ENCODE measurements at regions not wholly inside any gene's neighbourhood (a gene's known extent, or its start where the extent isn't known, plus 50 kb on each side); places are given as distances from the start of the nearest gene placed in this dataset.

DNA sequence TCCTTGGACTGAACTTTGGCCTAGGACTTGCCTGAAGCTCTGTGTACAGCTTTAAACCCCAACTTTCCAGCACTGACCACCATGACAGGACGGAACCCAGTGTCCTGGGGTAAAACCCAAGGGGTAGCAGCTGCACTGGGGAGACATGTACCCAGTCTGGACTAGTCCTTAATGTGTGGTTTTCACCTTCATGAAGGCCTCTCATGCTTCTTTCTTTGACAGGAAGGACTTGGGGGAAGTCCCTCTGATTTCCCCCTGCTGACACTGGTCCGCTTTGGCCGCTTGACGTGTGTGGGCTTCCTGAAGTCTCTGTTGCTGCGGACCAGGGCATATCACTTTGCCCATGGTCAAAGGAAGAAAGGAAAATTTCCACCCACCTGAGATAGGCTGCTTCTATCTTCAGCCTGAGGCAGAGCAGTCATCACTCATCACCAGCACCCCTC is 66.3 kb upstream of the PRDX6 start (continued):
- TF ChIP-seq, protein P1, sequence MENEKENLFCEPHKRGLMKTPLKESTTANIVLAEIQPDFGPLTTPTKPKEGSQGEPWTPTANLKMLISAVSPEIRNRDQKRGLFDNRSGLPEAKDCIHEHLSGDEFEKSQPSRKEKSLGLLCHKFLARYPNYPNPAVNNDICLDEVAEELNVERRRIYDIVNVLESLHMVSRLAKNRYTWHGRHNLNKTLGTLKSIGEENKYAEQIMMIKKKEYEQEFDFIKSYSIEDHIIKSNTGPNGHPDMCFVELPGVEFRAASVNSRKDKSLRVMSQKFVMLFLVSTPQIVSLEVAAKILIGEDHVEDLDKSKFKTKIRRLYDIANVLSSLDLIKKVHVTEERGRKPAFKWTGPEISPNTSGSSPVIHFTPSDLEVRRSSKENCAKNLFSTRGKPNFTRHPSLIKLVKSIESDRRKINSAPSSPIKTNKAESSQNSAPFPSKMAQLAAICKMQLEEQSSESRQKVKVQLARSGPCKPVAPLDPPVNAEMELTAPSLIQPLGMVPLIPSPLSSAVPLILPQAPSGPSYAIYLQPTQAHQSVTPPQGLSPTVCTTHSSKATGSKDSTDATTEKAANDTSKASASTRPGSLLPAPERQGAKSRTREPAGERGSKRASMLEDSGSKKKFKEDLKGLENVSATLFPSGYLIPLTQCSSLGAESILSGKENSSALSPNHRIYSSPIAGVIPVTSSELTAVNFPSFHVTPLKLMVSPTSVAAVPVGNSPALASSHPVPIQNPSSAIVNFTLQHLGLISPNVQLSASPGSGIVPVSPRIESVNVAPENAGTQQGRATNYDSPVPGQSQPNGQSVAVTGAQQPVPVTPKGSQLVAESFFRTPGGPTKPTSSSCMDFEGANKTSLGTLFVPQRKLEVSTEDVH (IDR thresholded peaks at IDR 0.05; ENCODE audit: low read depth, partially characterized antibody) = no peak
- TF ChIP-seq, protein P2, sequence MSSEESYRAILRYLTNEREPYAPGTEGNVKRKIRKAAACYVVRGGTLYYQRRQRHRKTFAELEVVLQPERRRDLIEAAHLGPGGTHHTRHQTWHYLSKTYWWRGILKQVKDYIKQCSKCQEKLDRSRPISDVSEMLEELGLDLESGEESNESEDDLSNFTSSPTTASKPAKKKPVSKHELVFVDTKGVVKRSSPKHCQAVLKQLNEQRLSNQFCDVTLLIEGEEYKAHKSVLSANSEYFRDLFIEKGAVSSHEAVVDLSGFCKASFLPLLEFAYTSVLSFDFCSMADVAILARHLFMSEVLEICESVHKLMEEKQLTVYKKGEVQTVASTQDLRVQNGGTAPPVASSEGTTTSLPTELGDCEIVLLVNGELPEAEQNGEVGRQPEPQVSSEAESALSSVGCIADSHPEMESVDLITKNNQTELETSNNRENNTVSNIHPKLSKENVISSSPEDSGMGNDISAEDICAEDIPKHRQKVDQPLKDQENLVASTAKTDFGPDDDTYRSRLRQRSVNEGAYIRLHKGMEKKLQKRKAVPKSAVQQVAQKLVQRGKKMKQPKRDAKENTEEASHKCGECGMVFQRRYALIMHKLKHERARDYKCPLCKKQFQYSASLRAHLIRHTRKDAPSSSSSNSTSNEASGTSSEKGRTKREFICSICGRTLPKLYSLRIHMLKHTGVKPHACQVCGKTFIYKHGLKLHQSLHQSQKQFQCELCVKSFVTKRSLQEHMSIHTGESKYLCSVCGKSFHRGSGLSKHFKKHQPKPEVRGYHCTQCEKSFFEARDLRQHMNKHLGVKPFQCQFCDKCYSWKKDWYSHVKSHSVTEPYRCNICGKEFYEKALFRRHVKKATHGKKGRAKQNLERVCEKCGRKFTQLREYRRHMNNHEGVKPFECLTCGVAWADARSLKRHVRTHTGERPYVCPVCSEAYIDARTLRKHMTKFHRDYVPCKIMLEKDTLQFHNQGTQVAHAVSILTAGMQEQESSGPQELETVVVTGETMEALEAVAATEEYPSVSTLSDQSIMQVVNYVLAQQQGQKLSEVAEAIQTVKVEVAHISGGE (CRISPR knock-in tag; IDR thresholded peaks at IDR 0.05) = no peak
- TF ChIP-seq POLR2AphosphoS5 (IDR thresholded peaks at IDR 0.05; ENCODE audit: low read length) (peak; percentile 90), PAX8 (IDR thresholded peaks at IDR 0.05) (no peak), JUNB (IDR thresholded peaks at IDR 0.05) (no peak; the same call in 1 of the 2 replicates), ZNF622 (IDR thresholded peaks at IDR 0.05) (no peak), FOXM1 (IDR thresholded peaks at IDR 0.05; ENCODE audit: low read depth, low read length) (no peak), BCL11A (IDR thresholded peaks at IDR 0.05; ENCODE audit: low read depth, low read length) (peak; percentile 59; the same call in 1 of the 2 replicates), MYC (IDR thresholded peaks at IDR 0.05; ENCODE audit: insufficient read depth, insufficient read length, insufficient replicate concordance, low read length, severe bottlenecking) (no peak), EGR1 (IDR thresholded peaks at IDR 0.05; ENCODE audit: borderline replicate concordance in 1 of 2, low read depth in 2 of 2, low read length in 2 of 2) (no peak), PAX5 (IDR thresholded peaks at IDR 0.05; ENCODE audit: borderline replicate concordance, low read depth, low read length) (peak; percentile 82)
- TF ChIP-seq, protein P3, sequence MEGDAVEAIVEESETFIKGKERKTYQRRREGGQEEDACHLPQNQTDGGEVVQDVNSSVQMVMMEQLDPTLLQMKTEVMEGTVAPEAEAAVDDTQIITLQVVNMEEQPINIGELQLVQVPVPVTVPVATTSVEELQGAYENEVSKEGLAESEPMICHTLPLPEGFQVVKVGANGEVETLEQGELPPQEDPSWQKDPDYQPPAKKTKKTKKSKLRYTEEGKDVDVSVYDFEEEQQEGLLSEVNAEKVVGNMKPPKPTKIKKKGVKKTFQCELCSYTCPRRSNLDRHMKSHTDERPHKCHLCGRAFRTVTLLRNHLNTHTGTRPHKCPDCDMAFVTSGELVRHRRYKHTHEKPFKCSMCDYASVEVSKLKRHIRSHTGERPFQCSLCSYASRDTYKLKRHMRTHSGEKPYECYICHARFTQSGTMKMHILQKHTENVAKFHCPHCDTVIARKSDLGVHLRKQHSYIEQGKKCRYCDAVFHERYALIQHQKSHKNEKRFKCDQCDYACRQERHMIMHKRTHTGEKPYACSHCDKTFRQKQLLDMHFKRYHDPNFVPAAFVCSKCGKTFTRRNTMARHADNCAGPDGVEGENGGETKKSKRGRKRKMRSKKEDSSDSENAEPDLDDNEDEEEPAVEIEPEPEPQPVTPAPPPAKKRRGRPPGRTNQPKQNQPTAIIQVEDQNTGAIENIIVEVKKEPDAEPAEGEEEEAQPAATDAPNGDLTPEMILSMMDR (IDR thresholded peaks at IDR 0.05 in 2 of 3, conservative IDR thresholded peaks at IDR 0.05 in 1 of 3; ENCODE audit: control insufficient read depth in 2 of 3, extremely low read depth in 1 of 3, insufficient read depth in 1 of 3, low read depth in 3 of 3, low read length in 3 of 3) = no peak
- TF ChIP-seq, protein P4, sequence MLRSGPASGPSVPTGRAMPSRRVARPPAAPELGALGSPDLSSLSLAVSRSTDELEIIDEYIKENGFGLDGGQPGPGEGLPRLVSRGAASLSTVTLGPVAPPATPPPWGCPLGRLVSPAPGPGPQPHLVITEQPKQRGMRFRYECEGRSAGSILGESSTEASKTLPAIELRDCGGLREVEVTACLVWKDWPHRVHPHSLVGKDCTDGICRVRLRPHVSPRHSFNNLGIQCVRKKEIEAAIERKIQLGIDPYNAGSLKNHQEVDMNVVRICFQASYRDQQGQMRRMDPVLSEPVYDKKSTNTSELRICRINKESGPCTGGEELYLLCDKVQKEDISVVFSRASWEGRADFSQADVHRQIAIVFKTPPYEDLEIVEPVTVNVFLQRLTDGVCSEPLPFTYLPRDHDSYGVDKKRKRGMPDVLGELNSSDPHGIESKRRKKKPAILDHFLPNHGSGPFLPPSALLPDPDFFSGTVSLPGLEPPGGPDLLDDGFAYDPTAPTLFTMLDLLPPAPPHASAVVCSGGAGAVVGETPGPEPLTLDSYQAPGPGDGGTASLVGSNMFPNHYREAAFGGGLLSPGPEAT (IDR thresholded peaks at IDR 0.05; ENCODE audit: low read depth) = peak; percentile 94
- TF ChIP-seq, protein P5, sequence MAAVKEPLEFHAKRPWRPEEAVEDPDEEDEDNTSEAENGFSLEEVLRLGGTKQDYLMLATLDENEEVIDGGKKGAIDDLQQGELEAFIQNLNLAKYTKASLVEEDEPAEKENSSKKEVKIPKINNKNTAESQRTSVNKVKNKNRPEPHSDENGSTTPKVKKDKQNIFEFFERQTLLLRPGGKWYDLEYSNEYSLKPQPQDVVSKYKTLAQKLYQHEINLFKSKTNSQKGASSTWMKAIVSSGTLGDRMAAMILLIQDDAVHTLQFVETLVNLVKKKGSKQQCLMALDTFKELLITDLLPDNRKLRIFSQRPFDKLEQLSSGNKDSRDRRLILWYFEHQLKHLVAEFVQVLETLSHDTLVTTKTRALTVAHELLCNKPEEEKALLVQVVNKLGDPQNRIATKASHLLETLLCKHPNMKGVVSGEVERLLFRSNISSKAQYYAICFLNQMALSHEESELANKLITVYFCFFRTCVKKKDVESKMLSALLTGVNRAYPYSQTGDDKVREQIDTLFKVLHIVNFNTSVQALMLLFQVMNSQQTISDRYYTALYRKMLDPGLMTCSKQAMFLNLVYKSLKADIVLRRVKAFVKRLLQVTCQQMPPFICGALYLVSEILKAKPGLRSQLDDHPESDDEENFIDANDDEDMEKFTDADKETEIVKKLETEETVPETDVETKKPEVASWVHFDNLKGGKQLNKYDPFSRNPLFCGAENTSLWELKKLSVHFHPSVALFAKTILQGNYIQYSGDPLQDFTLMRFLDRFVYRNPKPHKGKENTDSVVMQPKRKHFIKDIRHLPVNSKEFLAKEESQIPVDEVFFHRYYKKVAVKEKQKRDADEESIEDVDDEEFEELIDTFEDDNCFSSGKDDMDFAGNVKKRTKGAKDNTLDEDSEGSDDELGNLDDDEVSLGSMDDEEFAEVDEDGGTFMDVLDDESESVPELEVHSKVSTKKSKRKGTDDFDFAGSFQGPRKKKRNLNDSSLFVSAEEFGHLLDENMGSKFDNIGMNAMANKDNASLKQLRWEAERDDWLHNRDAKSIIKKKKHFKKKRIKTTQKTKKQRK (IDR thresholded peaks at IDR 0.05; ENCODE audit: low read depth, low read length) = no peak
- TF ChIP-seq, protein P6, sequence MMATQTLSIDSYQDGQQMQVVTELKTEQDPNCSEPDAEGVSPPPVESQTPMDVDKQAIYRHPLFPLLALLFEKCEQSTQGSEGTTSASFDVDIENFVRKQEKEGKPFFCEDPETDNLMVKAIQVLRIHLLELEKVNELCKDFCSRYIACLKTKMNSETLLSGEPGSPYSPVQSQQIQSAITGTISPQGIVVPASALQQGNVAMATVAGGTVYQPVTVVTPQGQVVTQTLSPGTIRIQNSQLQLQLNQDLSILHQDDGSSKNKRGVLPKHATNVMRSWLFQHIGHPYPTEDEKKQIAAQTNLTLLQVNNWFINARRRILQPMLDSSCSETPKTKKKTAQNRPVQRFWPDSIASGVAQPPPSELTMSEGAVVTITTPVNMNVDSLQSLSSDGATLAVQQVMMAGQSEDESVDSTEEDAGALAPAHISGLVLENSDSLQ (IDR thresholded peaks at IDR 0.05) = no peak

All from GM12878 (cell line).